Mesendoderm (in vitro differentiated cells): ENCODE measurements at regions not wholly inside any gene's neighbourhood (a gene's known extent, or its start where the extent isn't known, plus 50 kb on each side); places are given as distances from the start of the nearest gene placed in this dataset.
"Not testable (repeated sequence)": the region's sequence is repeated elsewhere in the genome, so short reads cannot be mapped to it uniquely, and the experiment has no call there.

Experiments used
- DNase-seq: peaks from one replicate; pipeline ENCODE4 v3.0.0; 2013
- H2AK5ac ChIP-seq: 2 replicates; pipeline ENCODE4 v1.6.1; 2013; ENCODE audit warnings: low read length, inconsistent platforms
- H2BK120ac ChIP-seq: 2 replicates; pipeline ENCODE4 v1.6.1; 2013; ENCODE audit warnings: low read depth, mild to moderate bottlenecking, low read length, moderate library complexity, mixed read lengths
- H2BK15ac ChIP-seq: replicated peaks from 2 replicates; pipeline ENCODE4 v1.6.1; 2013; ENCODE audit warnings: low read depth, mild to moderate bottlenecking, moderate library complexity
- H2BK5ac ChIP-seq: 2 replicates; pipeline ENCODE4 v1.6.1; 2013; ENCODE audit warnings: low read length, inconsistent platforms
- H3K18ac ChIP-seq: 2 replicates; pipeline ENCODE4 v1.6.1; 2013; ENCODE audit warnings: mild to moderate bottlenecking, low read length, mixed read lengths
- H3K23ac ChIP-seq: one replicate; pipeline ENCODE4 v1.6.1; 2013; ENCODE audit warnings: low read length
- H3K27ac ChIP-seq: 2 replicates; pipeline ENCODE4 v1.5.1; 2013; ENCODE audit warnings: low read depth, mild to moderate bottlenecking, inconsistent platforms, low read length, moderate library complexity
- H3K27me3 ChIP-seq: 2 replicates; pipeline ENCODE4 v1.6.1; 2013; ENCODE audit warnings: low read length, control low read depth, mild to moderate bottlenecking, inconsistent platforms; ENCODE audit not compliant: insufficient read depth, poor library complexity
- H3K36me3 ChIP-seq: 2 replicates; pipeline ENCODE4 v1.6.1; 2013; ENCODE audit warnings: low read length, inconsistent platforms; ENCODE audit not compliant: control insufficient read depth, insufficient read depth
- H3K4ac ChIP-seq: one replicate; pipeline ENCODE4 v1.6.1; 2013; ENCODE audit warnings: low read depth, mild to moderate bottlenecking, low read length, moderate library complexity
- H3K4me1 ChIP-seq: 2 replicates; pipeline ENCODE4 v1.6.1; 2013; ENCODE audit warnings: low read depth, low read length, inconsistent platforms; ENCODE audit not compliant: control insufficient read depth
- H3K4me2 ChIP-seq: 2 replicates; pipeline ENCODE4 v1.6.1; 2013; ENCODE audit warnings: low read length
- H3K4me3 ChIP-seq: 2 replicates; pipeline ENCODE4 v1.5.1; 2013; ENCODE audit warnings: mild to moderate bottlenecking, low read length
- H3K56ac ChIP-seq: one replicate; pipeline ENCODE4 v1.6.1; 2013; ENCODE audit warnings: low read length
- H3K79me1 ChIP-seq: 2 replicates; pipeline ENCODE4 v1.6.1; 2013; ENCODE audit warnings: low read length, inconsistent platforms
- H3K79me2 ChIP-seq: 2 replicates; pipeline ENCODE4 v1.6.1; 2013; ENCODE audit warnings: mild to moderate bottlenecking, low read length; ENCODE audit not compliant: control insufficient read depth, insufficient read depth
- H3K9ac ChIP-seq: 2 replicates; pipeline ENCODE4 v1.6.1; 2013; ENCODE audit warnings: low read length, inconsistent platforms
- H4K5ac ChIP-seq: one replicate; pipeline ENCODE4 v1.6.1; 2013; ENCODE audit warnings: low read length
- H4K8ac ChIP-seq: one replicate; pipeline ENCODE4 v1.6.1; 2013; ENCODE audit warnings: low read depth, mild to moderate bottlenecking, control low read depth, low read length, moderate library complexity
- WGBS: extraction: QIAGEN DNeasy Blood & Tissue Kit; methylation state at CpG from one replicate; pipeline ENCODE4 v1.1.7; 2013; ENCODE audit warnings: low lambda C conversion rate, missing lambda C conversion rate; ENCODE audit not compliant: insufficient coverage; ENCODE audit errors: extremely low coverage; 5-methylcytosine and 5-hydroxymethylcytosine counted together

DNA sequence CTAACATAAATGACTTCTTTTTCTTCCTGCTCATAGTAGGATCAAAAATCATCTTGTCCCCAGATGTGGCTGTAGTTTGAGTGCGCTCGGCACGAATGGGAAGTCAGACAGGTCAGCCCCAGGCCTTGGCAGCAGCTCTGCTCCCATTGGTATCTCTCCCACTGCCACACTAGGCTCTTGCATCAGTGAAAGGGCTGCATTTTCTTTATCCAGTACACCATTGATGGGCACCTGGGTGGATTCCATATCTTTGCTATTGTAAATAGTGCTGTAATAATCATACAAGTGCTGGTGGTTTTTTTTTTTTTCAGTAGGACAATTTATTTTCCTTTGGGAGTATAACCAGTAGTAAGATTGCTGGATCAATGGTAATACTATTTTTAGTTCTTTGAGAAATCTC is 865.5 kb downstream of the CCDC85A start:
- Histone ChIP-seq H3K9ac (no peak overlapping the region), H3K27ac (no peak overlapping the region), H3K79me1 (no peaks in the 10 kb centered on the region), H3K56ac (no peak overlapping the region), H4K8ac (no peak overlapping the region), H3K79me2 (no peaks in the 10 kb centered on the region), H3K4me2 (no peak overlapping the region), H2AK5ac (no peak overlapping the region), H2BK15ac (no peak overlapping the region), H3K36me3 (no peaks in the 10 kb centered on the region), H3K4me1 (no peaks in the 10 kb centered on the region), H3K4me3 (no peak overlapping the region), H4K5ac (no peak overlapping the region), H3K27me3 (no peaks in the 10 kb centered on the region), H3K4ac (no peak overlapping the region), H3K18ac (no peak overlapping the region), H2BK5ac (no peak overlapping the region), H2BK120ac (no peak overlapping the region), H3K23ac (no peak overlapping the region)
- DNase-seq, result no peak
- no CpG with 5 or more reads among the region's 3 CpGs for WGBS

GRCh38 chr2:57050007-57050406 is 866.2 kb downstream of the CCDC85A start:
- H3K4me2 ChIP-seq, result no peak overlapping the region
- H3K4me3 ChIP-seq, result no peak overlapping the region
- no peaks in the 10 kb centered on the region for H3K27me3 ChIP-seq
- H4K8ac ChIP-seq, result no peak overlapping the region
- no peaks in the 10 kb centered on the region for H3K79me1 ChIP-seq
- no peak overlapping the region for H4K5ac ChIP-seq
- no peak overlapping the region for H2BK15ac ChIP-seq
- H2BK120ac ChIP-seq, result no peak overlapping the region
- no peaks in the 10 kb centered on the region for H3K79me2 ChIP-seq
- H3K4ac ChIP-seq, result no peak overlapping the region
- no peak overlapping the region for H2AK5ac ChIP-seq
- H3K23ac ChIP-seq, result no peak overlapping the region
- no peak overlapping the region for H3K27ac ChIP-seq
- no peak overlapping the region for H2BK5ac ChIP-seq
- H3K56ac ChIP-seq, result no peak overlapping the region
- no peaks in the 10 kb centered on the region for H3K4me1 ChIP-seq
- no peak overlapping the region for H3K18ac ChIP-seq
- WGBS, result no CpG with 5 or more reads among the region's 3 CpGs
- H3K36me3 ChIP-seq, result no peaks in the 10 kb centered on the region
- DNase-seq, result no peak
- no peak overlapping the region for H3K9ac ChIP-seq

GRCh38 chr2:57066301-57066700 is 882.5 kb downstream of the CCDC85A start:
- H3K27ac ChIP-seq, H3K4me1 ChIP-seq, H4K5ac ChIP-seq, H3K18ac ChIP-seq, H3K27me3 ChIP-seq, H2AK5ac ChIP-seq, H3K4me2 ChIP-seq, H3K4ac ChIP-seq, H4K8ac ChIP-seq, H3K56ac ChIP-seq, DNase-seq, H2BK15ac ChIP-seq, H2BK120ac ChIP-seq, H3K36me3 ChIP-seq, H3K9ac ChIP-seq, H3K4me3 ChIP-seq, H3K79me1 ChIP-seq, H2BK5ac ChIP-seq, H3K23ac ChIP-seq, H3K79me2 ChIP-seq: not testable (repeated sequence)
- no CpG with 5 or more reads among the region's 1 CpG for WGBS

DNA sequence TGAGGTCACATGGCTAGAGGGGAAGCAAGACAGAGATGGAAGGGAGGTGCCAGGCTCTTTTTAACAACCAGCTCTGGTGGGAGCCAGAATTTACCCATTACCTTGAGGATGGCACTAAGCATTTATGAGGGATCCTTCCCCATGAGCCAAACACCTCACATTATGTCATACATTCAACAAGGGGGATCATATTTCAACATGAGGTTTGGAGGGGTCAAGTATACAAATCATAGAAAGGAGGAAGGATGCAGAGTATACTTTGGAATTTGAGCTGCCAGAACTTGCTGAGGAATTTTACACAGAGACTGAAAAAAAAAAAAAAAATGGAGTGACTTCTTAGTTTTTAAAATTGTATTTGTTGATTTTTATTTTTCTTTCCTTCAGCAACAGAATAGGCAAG is 891.4 kb downstream of the CCDC85A start:
- Histone ChIP-seq H3K4me1 (no peaks in the 10 kb centered on the region), H3K56ac (no peak overlapping the region), H3K4ac (no peak overlapping the region), H2BK5ac (no peak overlapping the region), H3K4me3 (no peak overlapping the region), H3K79me2 (no peaks in the 10 kb centered on the region), H2AK5ac (no peak overlapping the region), H2BK120ac (no peak overlapping the region), H3K18ac (no peak overlapping the region), H3K27ac (no peak overlapping the region), H4K5ac (no peak overlapping the region), H3K27me3 (no peaks in the 10 kb centered on the region), H3K36me3 (no peaks in the 10 kb centered on the region), H4K8ac (no peak overlapping the region), H3K79me1 (no peaks in the 10 kb centered on the region), H3K23ac (no peak overlapping the region), H3K9ac (no peak overlapping the region), H2BK15ac (no peak overlapping the region), H3K4me2 (no peak overlapping the region)
- no peak for DNase-seq

DNA sequence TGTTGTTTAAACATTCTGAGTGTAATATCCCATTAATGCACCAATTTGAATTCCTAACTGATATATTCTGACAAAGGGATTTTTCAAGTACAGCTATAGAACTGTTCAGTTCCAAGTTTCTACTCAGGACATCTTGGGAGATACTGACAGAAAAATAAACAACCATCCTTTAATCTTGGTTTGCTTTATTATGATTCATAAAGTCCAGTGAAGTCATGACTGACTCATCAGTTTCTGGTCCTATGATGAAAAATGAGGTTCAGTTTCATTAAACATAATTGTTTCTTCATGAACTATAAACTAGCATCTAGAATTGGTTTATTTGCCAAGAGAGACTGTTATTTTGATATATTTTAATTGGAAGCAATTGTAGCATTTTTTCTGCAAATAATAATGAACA is 896.2 kb downstream of the CCDC85A start:
- Histone ChIP-seq H3K36me3 (no peaks in the 10 kb centered on the region), H3K9ac (no peak overlapping the region), H2BK5ac (no peak overlapping the region), H2AK5ac (no peak overlapping the region), H3K56ac (no peak overlapping the region), H4K8ac (no peak overlapping the region), H3K79me2 (no peaks in the 10 kb centered on the region), H3K4me1 (no peaks in the 10 kb centered on the region), H2BK15ac (no peak overlapping the region), H3K27me3 (no peaks in the 10 kb centered on the region), H3K18ac (no peak overlapping the region), H4K5ac (no peak overlapping the region), H2BK120ac (no peak overlapping the region), H3K79me1 (no peaks in the 10 kb centered on the region), H3K4me2 (no peak overlapping the region), H3K4me3 (no peak overlapping the region), H3K23ac (no peak overlapping the region), H3K4ac (no peak overlapping the region), H3K27ac (no peak overlapping the region)
- no peak for DNase-seq

DNA sequence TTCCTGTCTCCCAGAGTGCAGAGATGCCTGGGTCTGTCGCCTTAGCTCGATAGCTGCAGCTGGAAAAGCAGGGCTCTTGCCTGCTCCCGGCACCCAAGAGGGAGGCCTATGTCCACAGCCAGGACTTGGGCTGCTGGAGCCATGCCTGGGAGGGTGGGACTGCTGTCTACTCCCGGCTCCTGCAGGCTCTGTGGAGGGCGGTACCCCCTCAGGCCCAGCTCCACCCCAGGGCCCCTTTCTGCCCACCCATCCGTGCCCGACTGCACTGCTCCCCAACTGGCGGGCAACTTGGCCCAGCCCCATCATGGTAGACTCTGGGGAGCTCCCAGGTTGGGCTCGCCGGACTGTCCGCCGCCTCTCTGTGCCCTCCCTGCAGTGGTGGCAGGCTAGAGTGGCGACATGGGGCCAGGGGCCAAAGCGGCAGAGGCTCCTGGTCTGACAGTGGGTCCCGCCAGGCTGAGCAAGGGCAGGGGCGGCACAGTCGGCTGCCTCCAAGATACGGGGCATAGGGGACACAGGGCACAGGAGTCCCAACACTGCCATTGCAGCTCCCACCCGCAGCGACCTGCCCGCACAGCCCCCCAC is 901.0 kb downstream of the CCDC85A start:
- Histone ChIP-seq H3K4me2 (no peak overlapping the region), H3K4ac (no peak overlapping the region), H3K27ac (no peak overlapping the region), H2BK15ac (no peak overlapping the region), H3K79me1 (no peaks in the 10 kb centered on the region), H3K4me3 (no peak overlapping the region), H3K4me1 (no peaks in the 10 kb centered on the region), H3K27me3 (no peaks in the 10 kb centered on the region), H3K36me3 (no peaks in the 10 kb centered on the region), H4K8ac (no peak overlapping the region), H3K9ac (no peak overlapping the region), H2AK5ac (no peak overlapping the region), H2BK120ac (no peak overlapping the region), H3K79me2 (no peaks in the 10 kb centered on the region), H2BK5ac (no peak overlapping the region), H3K18ac (no peak overlapping the region), H4K5ac (no peak overlapping the region), H3K56ac (no peak overlapping the region), H3K23ac (no peak overlapping the region)
- no peak for DNase-seq
- WGBS, result no CpG with 5 or more reads among the region's 21 CpGs
